ENCODE measurements at regions not wholly inside any gene's neighbourhood (a gene's known extent, or its start where the extent isn't known, plus 50 kb on each side); places are given as distances from the start of the nearest gene placed in this dataset.

DNA sequence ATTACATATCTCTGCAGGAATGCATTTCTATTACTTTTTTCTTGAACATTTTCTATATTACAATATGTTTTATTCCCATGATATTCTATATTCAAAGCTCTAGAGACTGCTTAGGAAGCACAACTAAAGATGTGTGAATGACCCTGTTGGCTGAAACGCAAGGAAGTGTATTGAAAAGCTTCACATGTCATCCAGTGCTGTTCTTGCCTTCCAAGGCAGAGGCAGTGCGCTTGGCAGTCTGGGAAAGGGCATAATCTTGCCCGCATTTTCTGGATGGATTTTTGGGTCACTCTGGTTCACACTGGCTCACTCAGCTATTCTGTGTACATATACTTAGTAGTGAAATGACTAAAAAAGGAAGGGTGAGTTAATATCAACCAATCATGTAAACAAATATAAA is 262.4 kb downstream of the PTPRC start:
- DNase-seq: peak in 2 of 10 donors; percentile 18 to 43
- intact Hi-C loops (cut with DNase I): no loop called here

DNA sequence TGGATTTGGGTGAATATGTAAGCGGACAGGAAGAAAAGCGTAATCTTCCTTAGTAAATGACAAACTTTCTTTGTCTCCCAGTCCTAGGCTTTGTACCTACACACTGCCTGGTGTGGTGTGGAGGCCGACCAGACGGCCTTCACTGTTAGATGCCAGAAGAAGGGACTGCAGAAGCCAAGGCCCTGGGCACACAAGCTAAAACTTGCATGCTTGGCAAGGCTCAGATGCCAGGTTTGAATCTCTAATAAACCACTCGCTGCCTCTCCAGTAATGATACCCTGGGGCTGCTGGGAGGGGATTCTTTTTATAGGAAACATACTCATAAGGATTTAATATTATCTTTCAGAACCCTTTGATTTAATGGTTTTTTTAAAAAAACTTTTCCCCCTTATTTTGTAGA is 263.8 kb downstream of the PTPRC start:
- intact Hi-C loops (cut with DNase I): no loop called here
- DNase-seq: peak in 1 of 10 donors; percentile 59

DNA sequence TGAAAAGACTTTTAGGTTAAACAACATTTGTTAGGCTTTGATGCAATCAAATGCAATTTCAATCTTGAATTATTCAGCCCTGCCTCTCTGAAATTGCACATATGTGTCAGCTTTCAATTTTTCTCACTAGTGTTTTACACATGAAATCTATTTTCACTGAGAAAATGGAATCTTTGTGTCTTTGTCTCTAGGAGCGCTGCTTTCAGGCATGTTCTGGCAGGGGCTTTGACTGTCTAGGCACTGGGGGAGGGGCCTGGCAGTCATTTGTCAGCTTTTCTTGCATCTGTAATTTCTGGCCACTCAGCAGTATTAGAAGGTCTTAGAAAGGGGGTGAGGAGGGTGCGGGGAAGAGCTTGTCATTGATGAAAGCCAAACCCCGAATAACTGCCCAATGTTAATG is 264.4 kb downstream of the PTPRC start:
- peak; percentile 26 to 91 (median 61) for DNase-seq
- intact Hi-C loops (cut with DNase I): no loop called here

DNA sequence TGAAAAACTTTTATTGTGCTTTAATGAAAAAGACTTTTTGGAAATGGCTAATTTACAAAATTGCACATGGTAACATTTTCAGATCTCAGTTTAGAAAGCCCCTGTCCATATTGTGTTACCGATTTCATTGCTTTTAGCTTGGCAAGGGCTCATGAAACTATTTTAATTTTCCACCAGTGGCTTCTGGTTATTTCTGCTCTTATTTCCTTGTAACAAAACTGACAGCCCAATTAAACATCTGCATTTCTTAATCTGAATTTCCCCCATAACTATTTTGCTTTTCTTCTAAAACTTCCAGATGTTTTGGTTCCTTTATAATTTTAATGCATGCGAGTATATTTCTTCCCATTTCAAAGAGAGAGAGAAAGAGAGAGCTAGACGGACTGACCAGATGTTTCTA is 264.8 kb downstream of the PTPRC start:
- no peak for DNase-seq
- intact Hi-C loops (cut with DNase I): no loop called here

DNA sequence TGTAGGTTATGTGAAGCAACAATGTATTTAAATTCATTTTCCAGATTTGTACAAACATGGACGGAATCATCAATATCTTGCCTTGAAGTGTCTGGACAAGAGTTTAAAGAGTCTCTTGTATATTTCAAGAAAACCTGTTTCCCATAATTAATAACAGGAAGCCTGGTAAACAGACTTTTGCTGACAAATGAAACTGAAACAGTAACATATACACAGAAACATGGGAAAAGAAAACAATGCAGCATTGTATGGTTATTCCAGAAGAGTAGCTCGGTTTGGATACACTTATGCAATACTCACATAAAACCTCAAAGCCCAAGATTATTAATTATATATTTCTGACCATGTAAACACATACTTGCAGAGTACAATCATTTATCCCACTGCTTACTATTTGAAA is 265.5 kb downstream of the PTPRC start:
- intact Hi-C loops (cut with DNase I): no loop called here
- DNase-seq: no peak

DNA sequence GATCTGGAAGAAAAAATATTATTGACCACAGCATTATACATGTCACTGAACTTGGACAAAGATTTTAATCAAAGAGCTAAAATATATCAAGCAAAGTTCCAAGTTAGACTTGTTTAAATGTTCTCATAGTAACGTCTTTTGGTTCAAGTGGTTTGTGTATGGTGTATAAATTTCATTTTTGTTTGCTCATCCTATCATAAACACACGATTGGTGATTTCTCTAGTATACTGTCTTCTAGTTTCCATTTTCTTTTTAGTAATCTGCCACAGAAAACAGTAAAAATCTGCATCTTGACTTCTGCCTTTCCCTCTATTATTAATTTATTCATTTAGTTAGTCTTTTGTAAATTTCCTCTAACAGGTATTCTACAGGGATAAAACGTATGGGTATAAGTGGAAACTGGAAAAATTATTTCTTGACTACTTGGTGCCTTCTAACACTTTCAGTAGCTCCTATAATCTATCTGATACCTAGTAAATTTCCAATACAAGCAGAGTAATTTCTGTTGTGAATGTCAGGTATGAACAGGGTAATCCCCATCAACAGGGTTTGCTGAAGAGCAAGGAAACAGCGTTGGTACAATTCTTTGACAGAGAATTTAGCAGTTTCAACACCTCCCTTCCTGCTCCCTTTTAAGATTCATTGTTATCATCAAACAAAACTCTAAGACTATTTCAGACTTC is 268.0 kb downstream of the PTPRC start:
- intact Hi-C loops (cut with DNase I): no loop called here
- DNase-seq: no peak

GRCh38 chr1:198907423-198907746 is 268.5 kb downstream of the PTPRC start:
- intact Hi-C loops (cut with DNase I): no loop called here
- DNase-seq: no peak

DNA sequence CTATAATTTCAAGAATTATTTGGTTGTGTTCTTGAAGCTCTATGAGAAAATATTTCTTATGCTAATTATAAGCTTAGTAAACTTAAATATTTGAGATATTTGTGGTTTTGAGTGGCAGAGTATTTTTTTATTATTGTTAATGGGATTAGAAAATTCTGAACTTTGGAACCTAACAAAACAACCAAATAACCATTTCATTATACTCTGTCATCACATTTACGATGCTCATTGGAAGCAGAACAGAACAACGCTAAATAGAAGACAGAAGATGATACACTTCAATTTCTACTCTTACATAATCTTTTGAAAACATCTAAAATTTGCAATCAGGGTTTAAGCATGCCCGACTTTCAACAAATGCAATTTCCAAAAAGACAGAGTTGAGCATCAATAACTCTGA is 270.2 kb downstream of the PTPRC start:
- no peak for DNase-seq
- intact Hi-C loops (cut with DNase I): no loop called here

DNA sequence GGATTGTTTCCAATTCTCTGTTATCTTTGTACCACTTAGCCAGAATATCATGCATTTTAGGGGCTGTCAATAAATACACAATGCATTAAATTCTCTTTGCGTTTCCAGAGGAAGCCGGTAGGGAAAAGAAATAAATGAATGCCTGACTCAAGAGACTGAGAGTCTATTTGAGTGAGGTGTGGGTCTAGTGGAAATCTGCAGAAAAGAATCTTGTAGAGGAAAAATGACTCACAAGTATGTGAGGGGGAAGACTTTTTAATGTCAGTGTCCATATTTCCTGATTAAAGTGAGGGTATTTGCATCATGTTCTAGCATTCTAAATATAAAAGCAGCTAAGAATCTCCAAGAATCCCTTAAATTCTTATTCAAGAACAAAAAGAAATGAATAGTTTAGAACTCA is 271.1 kb downstream of the PTPRC start:
- no peak for DNase-seq
- intact Hi-C loops (cut with DNase I): no loop called here

DNA sequence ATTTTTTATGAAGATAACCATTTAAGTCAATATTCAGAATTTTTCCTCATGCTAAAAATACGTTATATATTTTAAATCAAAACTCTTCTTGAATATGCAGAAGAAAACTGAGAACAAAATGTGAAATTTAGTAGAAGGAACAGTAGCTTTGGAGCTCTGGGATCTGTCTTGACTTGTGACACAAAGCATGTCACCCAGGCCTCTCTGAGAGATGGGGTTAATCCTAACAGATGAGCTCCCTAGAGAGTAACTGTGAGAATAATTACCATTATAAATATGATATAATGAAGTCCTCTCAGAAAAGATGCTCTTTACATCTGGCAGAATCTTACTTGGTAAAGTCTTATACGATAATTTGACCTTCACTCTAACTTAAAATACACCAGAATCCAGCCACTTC is 272.0 kb downstream of the PTPRC start:
- DNase-seq: no peak
- intact Hi-C loops (cut with DNase I): no loop called here

- DNase-seq: no peak
- intact Hi-C loops (cut with DNase I): no loop called here
Observed at GRCh38 chr1:198912046-198912445, 273.2 kb downstream of the PTPRC start.

- intact Hi-C loops (cut with DNase I): no loop called here
- no peak for DNase-seq
Observed at GRCh38 chr1:198913667-198914066, 274.8 kb downstream of the PTPRC start.

DNA sequence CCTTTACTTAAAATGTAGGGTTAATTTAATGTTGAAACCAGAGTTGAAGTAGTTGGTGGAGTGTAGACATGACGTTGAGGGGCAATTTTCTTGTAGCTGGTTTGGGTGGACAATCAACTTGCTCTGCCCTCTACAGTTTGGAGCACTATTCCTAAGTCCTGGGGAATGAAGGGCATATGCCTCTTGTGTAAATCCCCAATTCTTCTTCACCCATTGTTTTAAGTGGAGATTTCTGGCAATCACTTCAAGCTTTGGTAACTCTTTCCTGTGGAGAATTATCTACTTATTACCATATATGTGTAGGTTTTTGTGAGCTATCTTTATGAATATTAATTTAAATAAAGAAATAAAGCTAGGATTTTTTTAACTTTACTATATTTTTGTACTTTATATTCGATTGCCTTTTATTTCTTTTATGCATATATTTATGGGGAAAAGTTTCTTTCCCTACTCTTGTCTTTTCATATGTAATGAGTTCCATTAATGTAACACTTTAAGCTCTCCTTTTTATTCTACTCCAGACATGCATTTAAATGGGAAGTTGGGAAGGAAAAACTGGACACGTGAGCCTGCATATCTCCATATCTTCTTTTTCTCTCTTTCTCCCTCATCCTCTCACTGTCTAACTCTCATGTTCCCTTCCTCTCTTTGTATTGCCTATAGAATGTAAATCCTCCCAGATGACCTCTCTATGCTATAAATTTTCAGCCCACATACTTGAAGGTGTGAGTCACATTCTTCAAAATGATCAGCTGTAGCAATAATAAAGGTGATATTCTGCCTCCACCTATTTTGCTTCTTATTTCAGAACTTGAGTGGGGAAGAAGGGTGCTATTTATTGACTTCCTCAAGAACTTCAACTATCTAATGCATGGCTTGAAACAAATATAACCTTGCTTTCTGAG is 276.7 kb downstream of the PTPRC start:
- DNase-seq: no peak
- intact Hi-C loops (cut with DNase I): no loop called here

- DNase-seq: no peak
- intact Hi-C loops (cut with DNase I): no loop called here
Observed at GRCh38 chr1:198917226-198917625, 278.4 kb downstream of the PTPRC start.

DNA sequence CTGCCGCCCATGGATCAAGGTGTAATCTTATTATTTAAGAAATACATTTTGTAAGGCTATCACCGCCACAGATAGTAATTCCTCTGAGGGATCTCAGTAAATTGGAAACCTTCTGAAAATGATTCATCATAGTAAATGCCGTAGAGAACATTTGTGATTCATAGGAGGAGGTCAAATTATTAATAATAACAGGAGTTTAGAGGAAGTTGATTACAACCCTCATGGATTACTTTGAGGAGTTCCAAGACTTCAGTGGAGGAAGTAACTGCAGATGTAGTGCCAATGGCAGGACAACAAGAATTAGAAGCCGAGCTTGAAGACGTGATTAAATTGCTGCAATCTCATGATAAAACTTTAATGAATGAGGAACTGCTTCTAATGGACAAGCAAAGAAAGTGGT is 280.1 kb downstream of the PTPRC start:
- DNase-seq: no peak
- intact Hi-C loops (cut with DNase I): no loop called here

DNA sequence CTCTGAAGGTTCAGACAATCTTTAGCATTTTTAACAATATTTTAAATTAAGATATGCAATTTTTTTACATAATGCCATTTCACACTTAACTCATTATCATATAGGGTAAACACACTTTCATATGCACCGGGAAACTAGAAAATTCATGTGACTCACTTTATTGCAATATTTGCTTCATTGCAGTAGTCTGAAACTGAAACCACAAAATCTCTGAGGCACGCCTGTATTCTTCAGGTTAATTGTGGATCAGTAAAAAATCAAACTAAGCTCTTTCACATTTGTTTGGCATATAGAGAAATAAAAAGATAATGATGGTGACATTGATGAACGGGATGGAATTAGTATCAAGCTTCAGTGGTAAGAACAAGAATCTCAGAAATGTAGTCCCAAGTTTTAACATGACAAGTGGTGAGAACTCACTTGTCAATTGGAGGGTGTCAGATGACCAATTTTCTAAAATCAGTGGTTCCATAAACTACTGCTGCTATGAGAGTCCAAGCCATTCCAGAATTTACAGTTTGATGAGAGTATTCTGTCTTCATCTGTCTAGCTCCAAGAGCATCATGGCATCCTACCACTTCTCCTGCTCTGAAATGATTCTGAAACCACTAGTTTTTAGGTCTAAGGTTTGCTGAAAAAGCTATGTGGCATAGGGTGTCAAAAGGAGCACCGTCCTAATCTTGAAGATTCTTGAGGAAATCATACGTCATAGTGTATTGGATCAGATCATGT is 281.0 kb downstream of the PTPRC start:
- DNase-seq: no peak
- intact Hi-C loops (cut with DNase I): no loop called here

- DNase-seq: no peak
- intact Hi-C loops (cut with DNase I): no loop called here
Observed at GRCh38 chr1:198922638-198923430, 284.0 kb downstream of the PTPRC start.

GRCh38 chr1:198923993-198924392 is 285.2 kb downstream of the PTPRC start:
- intact Hi-C loops (cut with DNase I): no loop called here
- DNase-seq: no peak

DNA sequence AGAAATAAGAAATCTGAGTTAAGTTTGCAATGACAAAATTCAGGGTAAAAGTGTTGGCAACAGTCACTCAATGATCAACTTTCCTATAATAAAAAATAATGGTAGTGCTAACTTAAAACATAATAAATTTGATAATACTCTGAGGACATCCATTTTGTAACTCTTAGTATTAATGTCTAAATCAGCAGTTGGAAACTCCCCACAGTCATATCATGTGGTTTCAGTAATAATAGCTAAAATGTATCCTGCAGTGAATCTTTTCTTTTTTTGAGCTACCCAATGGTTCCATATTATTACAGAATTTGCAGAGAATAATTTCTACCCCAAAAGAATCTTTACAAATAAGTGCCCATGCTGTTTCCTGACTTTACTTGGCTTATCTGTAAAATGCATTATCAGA is 286.7 kb downstream of the PTPRC start:
- intact Hi-C loops (cut with DNase I): no loop called here
- no peak for DNase-seq

DNA sequence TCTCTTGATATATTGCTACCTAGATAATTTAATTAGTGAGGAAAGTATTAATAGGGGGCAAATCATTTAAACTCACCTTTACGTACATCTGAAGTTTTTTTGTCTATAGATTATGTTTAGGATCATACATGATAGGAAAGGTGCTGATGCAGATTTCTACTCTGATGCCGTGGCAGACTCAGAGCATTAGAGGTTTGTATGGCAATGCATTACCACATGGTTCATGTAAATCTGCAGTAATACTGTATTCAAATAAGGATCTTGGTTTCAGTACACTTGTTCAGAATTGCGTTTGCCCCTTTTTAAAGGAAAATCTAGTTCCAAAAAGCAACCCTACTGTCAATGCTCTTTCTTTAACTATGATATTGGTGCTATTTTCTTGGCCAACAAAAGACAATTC is 288.3 kb downstream of the PTPRC start:
- DNase-seq: no peak
- intact Hi-C loops (cut with DNase I): no loop called here

- DNase-seq: no peak
- intact Hi-C loops (cut with DNase I): no loop called here
Observed at GRCh38 chr1:198929111-198929604, 290.3 kb downstream of the PTPRC start.

Data from posterior cingulate gyrus (tissue), 11 donors.